ENCODE measurements at regions not wholly inside any gene's neighbourhood (a gene's known extent, or its start where the extent isn't known, plus 50 kb on each side); places are given as distances from the start of the nearest gene placed in this dataset.

GRCh38 chr7:130875265-130875741, 141.3 kb upstream of the KLF14 start:
- TF ChIP-seq NFIC (IDR thresholded peaks at IDR 0.05) (no peak), EGR1 (IDR thresholded peaks at IDR 0.05) (no peak), TCF12 (IDR thresholded peaks at IDR 0.05; ENCODE audit: low read depth) (no peak), TAF1 (IDR thresholded peaks at IDR 0.05; ENCODE audit: low read depth) (no peak), FOXM1 (IDR thresholded peaks at IDR 0.05; ENCODE audit: borderline replicate concordance, low read depth) (no peak), TEAD4 (IDR thresholded peaks at IDR 0.05) (peak; percentile 32; the same call in 1 of the 2 replicates), USF1 (IDR thresholded peaks at IDR 0.05) (peak; percentile 22; the same call in 1 of the 2 replicates), YY1 (IDR thresholded peaks at IDR 0.05; ENCODE audit: low read depth) (no peak), CEBPB (IDR thresholded peaks at IDR 0.05) (no peak), ZBTB7A (IDR thresholded peaks at IDR 0.05; ENCODE audit: low read depth) (no peak), RAD21 (IDR thresholded peaks at IDR 0.05; ENCODE audit: low read depth) (peak; percentile 92), EP300 (IDR thresholded peaks at IDR 0.05; ENCODE audit: borderline replicate concordance) (no peak), REST (IDR thresholded peaks at IDR 0.05; ENCODE audit: low read depth) (no peak)

- no peak for TF ChIP-seq TEAD4 (IDR thresholded peaks at IDR 0.05)
- no peak for TF ChIP-seq MAX (IDR thresholded peaks at IDR 0.05)
- no peak for TF ChIP-seq YY1 (IDR thresholded peaks at IDR 0.05; ENCODE audit: low read depth)
- TF ChIP-seq CREB1 (IDR thresholded peaks at IDR 0.05; ENCODE audit: low read depth) = no peak
- TF ChIP-seq CEBPB (IDR thresholded peaks at IDR 0.05) = no peak
Observed at GRCh38 chr7:130875901-130876300, 141.9 kb upstream of the KLF14 start.

- TF ChIP-seq CEBPB (IDR thresholded peaks at IDR 0.05) = no peak
- no peak for TF ChIP-seq RAD21 (IDR thresholded peaks at IDR 0.05; ENCODE audit: low read depth)
- no peak for TF ChIP-seq TCF12 (IDR thresholded peaks at IDR 0.05; ENCODE audit: low read depth)
- no peak for TF ChIP-seq CREB1 (IDR thresholded peaks at IDR 0.05; ENCODE audit: low read depth)
Observed at GRCh38 chr7:130877236-130877990, 143.4 kb upstream of the KLF14 start.

- TF ChIP-seq RAD21 (IDR thresholded peaks at IDR 0.05; ENCODE audit: low read depth) (no peak), CREB1 (IDR thresholded peaks at IDR 0.05; ENCODE audit: low read depth) (no peak), ZBTB7A (IDR thresholded peaks at IDR 0.05; ENCODE audit: low read depth) (no peak), MAX (IDR thresholded peaks at IDR 0.05) (no peak), CEBPB (IDR thresholded peaks at IDR 0.05) (no peak), EP300 (IDR thresholded peaks at IDR 0.05; ENCODE audit: borderline replicate concordance) (no peak), USF1 (IDR thresholded peaks at IDR 0.05) (no peak), EGR1 (IDR thresholded peaks at IDR 0.05) (no peak), TEAD4 (IDR thresholded peaks at IDR 0.05) (no peak), TCF12 (IDR thresholded peaks at IDR 0.05; ENCODE audit: low read depth) (no peak), FOXM1 (IDR thresholded peaks at IDR 0.05; ENCODE audit: borderline replicate concordance, low read depth) (no peak), YY1 (IDR thresholded peaks at IDR 0.05; ENCODE audit: low read depth) (no peak), NFIC (IDR thresholded peaks at IDR 0.05) (no peak), TAF1 (IDR thresholded peaks at IDR 0.05; ENCODE audit: low read depth) (no peak), REST (IDR thresholded peaks at IDR 0.05; ENCODE audit: low read depth) (no peak)
Observed at GRCh38 chr7:130877991-130878305, 143.9 kb upstream of the KLF14 start.

- TF ChIP-seq NFIC (IDR thresholded peaks at IDR 0.05) (no peak), CREB1 (IDR thresholded peaks at IDR 0.05; ENCODE audit: low read depth) (no peak), ZBTB7A (IDR thresholded peaks at IDR 0.05; ENCODE audit: low read depth) (no peak), MAX (IDR thresholded peaks at IDR 0.05) (no peak), FOXM1 (IDR thresholded peaks at IDR 0.05; ENCODE audit: borderline replicate concordance, low read depth) (no peak), TEAD4 (IDR thresholded peaks at IDR 0.05) (no peak), EP300 (IDR thresholded peaks at IDR 0.05; ENCODE audit: borderline replicate concordance) (no peak), TCF12 (IDR thresholded peaks at IDR 0.05; ENCODE audit: low read depth) (no peak), CEBPB (IDR thresholded peaks at IDR 0.05) (no peak), TAF1 (IDR thresholded peaks at IDR 0.05; ENCODE audit: low read depth) (no peak), REST (IDR thresholded peaks at IDR 0.05; ENCODE audit: low read depth) (no peak), YY1 (IDR thresholded peaks at IDR 0.05; ENCODE audit: low read depth) (no peak), EGR1 (IDR thresholded peaks at IDR 0.05) (no peak), USF1 (IDR thresholded peaks at IDR 0.05) (no peak)
Observed at GRCh38 chr7:130878785-130879184, 144.8 kb upstream of the KLF14 start.

Data from Ishikawa (cell line).